Astrocyte (in vitro differentiated cells and primary cell): ENCODE measurements at regions not wholly inside any gene's neighbourhood (a gene's known extent, or its start where the extent isn't known, plus 50 kb on each side); places are given as distances from the start of the nearest gene placed in this dataset.
"Not testable (repeated sequence)": the region's sequence is repeated elsewhere in the genome, so short reads cannot be mapped to it uniquely, and the experiment has no call there.

Experiments
- DNase-seq: peaks from one replicate; pipeline ENCODE4 v3.0.0-alpha.2; 2010; ENCODE audit warnings: low read depth
- FAIRE-seq: peaks from 2 replicates; lab custom pipeline; 2011; peaks lifted over from hg19 to GRCh38; lab: Jason Lieb, UNC
- H2AFZ ChIP-seq: 2 replicates; pipeline ENCODE4 v1.6.0; 2012; ENCODE audit warnings: low read depth, low read length, inconsistent platforms
- H3K27ac ChIP-seq: 2 replicates; pipeline ENCODE4 v1.5.1; 2011; ENCODE audit warnings: low read depth, low read length, inconsistent platforms
- H3K27me3 ChIP-seq: 2 replicates; pipeline ENCODE4 v1.6.0; 2011; ENCODE audit warnings: low read length, inconsistent platforms; ENCODE audit not compliant: insufficient read depth
- H3K36me3 ChIP-seq: 2 replicates; pipeline ENCODE4 v1.5.1; 2011; ENCODE audit warnings: low read length, inconsistent platforms; ENCODE audit not compliant: insufficient read depth
- H3K4me1 ChIP-seq: 2 replicates; pipeline ENCODE4 v1.5.1; 2011; ENCODE audit warnings: low read length, inconsistent platforms; ENCODE audit not compliant: insufficient read depth
- H3K4me2 ChIP-seq: 2 replicates; pipeline ENCODE4 v1.6.0; 2012; ENCODE audit warnings: low read length, inconsistent platforms
- H3K4me3 ChIP-seq: 2 replicates; pipeline ENCODE4 v1.5.1; 2011; ENCODE audit warnings: low read depth, mild to moderate bottlenecking, low read length, inconsistent platforms; ENCODE audit not compliant: insufficient read depth
- H3K79me2 ChIP-seq: 2 replicates; pipeline ENCODE4 v1.6.0; 2012; ENCODE audit warnings: mild to moderate bottlenecking, low read length, inconsistent platforms; ENCODE audit not compliant: insufficient read depth
- H3K9ac ChIP-seq: 2 replicates; pipeline ENCODE4 v1.6.0; 2012; ENCODE audit warnings: mild to moderate bottlenecking, low read length, inconsistent platforms
- H3K9me3 ChIP-seq: 2 replicates; pipeline ENCODE4 v1.5.1; 2012; ENCODE audit warnings: low read depth, mild to moderate bottlenecking, low read length, inconsistent platforms; ENCODE audit not compliant: insufficient read depth
- H4K20me1 ChIP-seq: 2 replicates; pipeline ENCODE4 v1.6.0; 2012; ENCODE audit warnings: low read length, inconsistent platforms; ENCODE audit not compliant: insufficient read depth
- H3K27ac Mint-ChIP-seq: one replicate; pipeline ENCODE4 v1.8.0; 2021; ENCODE audit warnings: mild to moderate bottlenecking, mixed read lengths; ENCODE audit not compliant: unreplicated experiment
- H3K27me3 Mint-ChIP-seq: one replicate; pipeline ENCODE4 v1.8.0; 2021; ENCODE audit warnings: low read depth, mixed read lengths; ENCODE audit not compliant: unreplicated experiment
- H3K36me3 Mint-ChIP-seq: one replicate; pipeline ENCODE4 v1.8.0; 2021; ENCODE audit warnings: low read depth, mixed read lengths; ENCODE audit not compliant: unreplicated experiment
- H3K4me1 Mint-ChIP-seq: one replicate; pipeline ENCODE4 v1.8.0; 2021; ENCODE audit warnings: low read depth, mixed read lengths; ENCODE audit not compliant: unreplicated experiment
- H3K4me3 Mint-ChIP-seq: one replicate; pipeline ENCODE4 v1.8.0; 2021; ENCODE audit warnings: mild to moderate bottlenecking, moderate library complexity, mixed read lengths; ENCODE audit not compliant: unreplicated experiment
- H3K9me3 Mint-ChIP-seq: one replicate; pipeline ENCODE4 v1.8.0; 2021; ENCODE audit warnings: mild to moderate bottlenecking, mixed read lengths; ENCODE audit not compliant: unreplicated experiment
- EZH2 ChIP-seq: IDR thresholded peaks from 2 replicates; pipeline ENCODE4 v1.6.1; 2012; ENCODE audit warnings: mild to moderate bottlenecking, low read length, inconsistent platforms; ENCODE audit not compliant: insufficient read depth
- TF ChIP-seq, protein P1 (sequence below): IDR thresholded peaks from 2 replicates; pipeline ENCODE4 v1.5.1; 2011; ENCODE audit warnings: low read depth, mild to moderate bottlenecking, inconsistent platforms, low read length, moderate library complexity; ENCODE audit not compliant: insufficient read depth

DNA sequence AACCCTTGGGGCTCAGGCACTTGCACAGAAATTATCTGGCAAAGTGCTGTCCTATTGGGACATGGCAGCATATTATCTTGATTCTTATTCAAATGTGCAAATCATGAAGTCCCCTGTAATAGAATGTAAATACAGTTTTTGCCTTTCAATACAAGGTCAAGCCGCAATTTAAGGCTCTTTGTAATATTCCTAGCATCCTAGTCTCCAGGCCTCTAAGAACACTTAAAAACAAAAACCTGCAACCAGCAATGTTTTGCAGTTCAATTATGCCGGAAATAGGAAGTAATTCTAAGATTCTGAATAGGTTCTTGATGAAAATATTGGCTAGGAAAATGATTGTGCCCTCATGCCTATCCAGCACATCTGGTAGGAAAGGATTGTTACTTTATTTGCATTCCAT lies 197.2 kb upstream of the IRAK1BP1 start:
- FAIRE-seq, result no peak
- Histone ChIP-seq H3K79me2 (no peaks in the 10 kb centered on the region), H3K4me2 (no peak overlapping the region), H3K36me3 (no peaks in the 10 kb centered on the region), H3K9me3 (no peaks in the 10 kb centered on the region), H3K9ac (no peak overlapping the region), H2AFZ (no peak overlapping the region), H4K20me1 (no peaks in the 10 kb centered on the region), H3K4me1 (no peaks in the 10 kb centered on the region), H3K4me3 (no peak overlapping the region), H3K27ac (no peak overlapping the region), H3K27me3 (no peaks in the 10 kb centered on the region)
- H3K9me3 Mint-ChIP-seq, result peaks cover 2% of the 10 kb centered on the region
- H3K4me3 Mint-ChIP-seq, result no peak overlapping the region
- no peak for DNase-seq
- H3K36me3 Mint-ChIP-seq, result no peaks in the 10 kb centered on the region
- H3K27ac Mint-ChIP-seq, result no peak overlapping the region
- TF ChIP-seq, protein P1, sequence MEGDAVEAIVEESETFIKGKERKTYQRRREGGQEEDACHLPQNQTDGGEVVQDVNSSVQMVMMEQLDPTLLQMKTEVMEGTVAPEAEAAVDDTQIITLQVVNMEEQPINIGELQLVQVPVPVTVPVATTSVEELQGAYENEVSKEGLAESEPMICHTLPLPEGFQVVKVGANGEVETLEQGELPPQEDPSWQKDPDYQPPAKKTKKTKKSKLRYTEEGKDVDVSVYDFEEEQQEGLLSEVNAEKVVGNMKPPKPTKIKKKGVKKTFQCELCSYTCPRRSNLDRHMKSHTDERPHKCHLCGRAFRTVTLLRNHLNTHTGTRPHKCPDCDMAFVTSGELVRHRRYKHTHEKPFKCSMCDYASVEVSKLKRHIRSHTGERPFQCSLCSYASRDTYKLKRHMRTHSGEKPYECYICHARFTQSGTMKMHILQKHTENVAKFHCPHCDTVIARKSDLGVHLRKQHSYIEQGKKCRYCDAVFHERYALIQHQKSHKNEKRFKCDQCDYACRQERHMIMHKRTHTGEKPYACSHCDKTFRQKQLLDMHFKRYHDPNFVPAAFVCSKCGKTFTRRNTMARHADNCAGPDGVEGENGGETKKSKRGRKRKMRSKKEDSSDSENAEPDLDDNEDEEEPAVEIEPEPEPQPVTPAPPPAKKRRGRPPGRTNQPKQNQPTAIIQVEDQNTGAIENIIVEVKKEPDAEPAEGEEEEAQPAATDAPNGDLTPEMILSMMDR, result no peak
- TF ChIP-seq EZH2, result no peak
- no peaks in the 10 kb centered on the region for H3K27me3 Mint-ChIP-seq
- H3K4me1 Mint-ChIP-seq, result no peaks in the 10 kb centered on the region

GRCh38 chr6:78670802-78671201 lies 196.5 kb upstream of the IRAK1BP1 start:
- Mint-ChIP-seq H3K36me3 (no peaks in the 10 kb centered on the region), H3K9me3 (peaks cover 3% of the 10 kb centered on the region), H3K27ac (no peak overlapping the region), H3K4me1 (no peaks in the 10 kb centered on the region), H3K27me3 (no peaks in the 10 kb centered on the region), H3K4me3 (no peak overlapping the region)
- H3K27ac ChIP-seq, result no peak overlapping the region
- no peak overlapping the region for H3K4me2 ChIP-seq
- H3K9ac ChIP-seq, result no peak overlapping the region
- no peaks in the 10 kb centered on the region for H3K4me1 ChIP-seq
- DNase-seq (no peak), FAIRE-seq (no peak)
- no peaks in the 10 kb centered on the region for H4K20me1 ChIP-seq
- no peak overlapping the region for H3K4me3 ChIP-seq
- TF ChIP-seq, protein P1, result no peak
- no peak for TF ChIP-seq EZH2
- H2AFZ ChIP-seq, result no peak overlapping the region
- H3K27me3 ChIP-seq, result no peaks in the 10 kb centered on the region
- no peaks in the 10 kb centered on the region for H3K9me3 ChIP-seq
- no peaks in the 10 kb centered on the region for H3K79me2 ChIP-seq
- no peaks in the 10 kb centered on the region for H3K36me3 ChIP-seq

DNA sequence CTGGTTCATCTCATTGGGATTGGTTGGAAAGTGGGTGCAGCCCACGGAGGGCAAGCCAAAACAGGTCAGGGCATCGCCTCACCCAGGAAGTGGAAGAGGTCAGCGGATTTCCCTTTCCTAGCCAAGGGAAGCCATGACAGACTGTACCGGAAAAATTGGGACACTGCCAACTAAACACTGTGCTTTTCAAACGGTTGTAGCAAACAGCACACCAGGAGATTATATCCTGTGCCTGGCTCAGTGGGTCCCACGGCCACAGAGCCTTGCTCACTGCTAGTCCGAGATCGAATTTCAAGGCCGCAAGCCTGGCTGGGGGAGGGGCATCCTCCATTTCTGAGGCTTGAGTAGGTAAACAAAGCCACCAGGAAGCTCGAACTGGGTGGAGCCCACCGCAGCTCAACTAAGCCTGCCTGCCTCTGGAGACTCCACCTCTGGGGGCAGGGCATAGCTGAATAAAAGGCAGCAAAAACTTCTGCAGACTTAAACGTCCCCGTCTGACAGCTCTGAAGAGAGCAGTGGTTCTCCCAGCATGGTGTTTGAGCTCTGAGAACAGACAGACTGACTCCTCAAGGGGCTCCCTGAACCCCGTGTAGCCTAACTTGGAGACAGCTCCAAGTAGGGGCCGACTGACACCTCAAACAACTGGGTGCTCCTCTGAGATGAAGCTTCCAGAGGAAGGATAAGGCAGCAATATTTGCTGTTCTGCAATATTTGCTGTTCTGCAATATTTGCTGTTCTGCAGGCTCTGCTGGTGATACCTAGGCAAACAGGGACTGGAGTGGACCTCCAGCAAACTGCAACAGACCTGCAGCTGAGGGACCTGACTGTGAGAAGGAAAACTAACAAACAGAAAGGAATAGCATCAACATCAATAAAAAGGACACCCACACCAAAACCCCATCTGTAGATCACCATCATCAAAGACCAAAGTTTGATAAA lies 191.0 kb upstream of the IRAK1BP1 start:
- not testable (repeated sequence) for H3K27ac Mint-ChIP-seq, H3K4me1 Mint-ChIP-seq, FAIRE-seq, H3K4me1 ChIP-seq, DNase-seq, H3K36me3 ChIP-seq, H4K20me1 ChIP-seq, H3K27ac ChIP-seq, H3K4me3 ChIP-seq, H3K9me3 ChIP-seq, H2AFZ ChIP-seq, H3K4me3 Mint-ChIP-seq, H3K4me2 ChIP-seq, H3K27me3 ChIP-seq, H3K79me2 ChIP-seq, H3K9ac ChIP-seq, H3K36me3 Mint-ChIP-seq, H3K27me3 Mint-ChIP-seq
- peaks cover 18% of the 10 kb centered on the region for H3K9me3 Mint-ChIP-seq
